ENCODE measurements at regions not wholly inside any gene's neighbourhood (a gene's known extent, or its start where the extent isn't known, plus 50 kb on each side); places are given as distances from the start of the nearest gene placed in this dataset.

- no peaks in the 10 kb centered on the region for H4K20me1 ChIP-seq (replicated peaks; ENCODE audit: control insufficient read depth, extremely low read depth, insufficient read depth, low read length)
- no peaks in the 10 kb centered on the region for H3K4me1 ChIP-seq (ENCODE audit: control insufficient read depth, extremely low read depth, insufficient read depth, low read length)
- no peak overlapping the region for H3K27ac ChIP-seq (ENCODE audit: insufficient read depth, low read depth, low read length)
- no peak for FAIRE-seq
- no peaks in the 10 kb centered on the region for H3K27me3 ChIP-seq (ENCODE audit: control insufficient read depth in 2 of 2, insufficient read depth in 2 of 2, low read length in 2 of 2)
- no peak overlapping the region for H2AFZ ChIP-seq (ENCODE audit: low read depth, low read length)
- H3K4me3 ChIP-seq (replicated peaks in 1 of 3; ENCODE audit: insufficient read depth in 1 of 3, low read depth in 1 of 3, low read length in 3 of 3) = no peak overlapping the region
- no peak overlapping the region for H3K4me2 ChIP-seq (ENCODE audit: insufficient read depth, low read length)
- no peak for DNase-seq (ENCODE audit: low read depth, low spot score)
- ChIA-PET CTCF (no interaction called here), POLR2A (no interaction called here)
- H3K79me2 ChIP-seq (ENCODE audit: control insufficient read depth, insufficient read depth, low read length) = no peaks in the 10 kb centered on the region
- no peaks in the 10 kb centered on the region for H3K36me3 ChIP-seq (ENCODE audit: control insufficient read depth in 2 of 2, extremely low read depth in 1 of 2, insufficient read depth in 2 of 2, low read length in 2 of 2)
- intact Hi-C loops (cut with micrococcal nuclease) = no loop called here
- no peak overlapping the region for H3K9ac ChIP-seq (replicated peaks; ENCODE audit: extremely low read depth, insufficient read depth, low read length)
- dilution Hi-C loops (cut with MboI; ENCODE audit: extremely low pct_ligation_motif_present, low sequenced_read_pairs) = no loop called here
- H3K9me3 ChIP-seq (replicated peaks; ENCODE audit: control insufficient read depth, insufficient read depth, low read length) = no peaks in the 10 kb centered on the region
- BruUV-seq (replicated peaks) = no TSS peak
- TF ChIP-seq EZH2 (IDR thresholded peaks at IDR 0.05; ENCODE audit: borderline replicate concordance, low read depth, low read length, severe bottlenecking) (no peak), GATA2 (IDR thresholded peaks at IDR 0.05; ENCODE audit: insufficient read depth, insufficient read length, low read depth, low read length) (no peak), POLR2A (IDR thresholded peaks at IDR 0.05; ENCODE audit: low read depth, low read length) (no peak), MYC (IDR thresholded peaks at IDR 0.05; ENCODE audit: low read depth, low read length) (no peak), FOS (IDR thresholded peaks at IDR 0.05; ENCODE audit: borderline replicate concordance, insufficient read depth, low read length) (no peak), JUN (IDR thresholded peaks at IDR 0.05; ENCODE audit: borderline replicate concordance, insufficient read depth, insufficient read length, low read depth) (no peak), CTCF (IDR thresholded peaks at IDR 0.05; ENCODE audit: extremely low read depth in 1 of 2, insufficient read depth in 1 of 2, low read depth in 1 of 2, low read length in 2 of 2) (no peak), POLR2AphosphoS5 (IDR thresholded peaks at IDR 0.05; ENCODE audit: insufficient read depth, low read depth, low read length) (no peak)
- TF ChIP-seq, protein P1, sequence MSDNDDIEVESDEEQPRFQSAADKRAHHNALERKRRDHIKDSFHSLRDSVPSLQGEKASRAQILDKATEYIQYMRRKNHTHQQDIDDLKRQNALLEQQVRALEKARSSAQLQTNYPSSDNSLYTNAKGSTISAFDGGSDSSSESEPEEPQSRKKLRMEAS (IDR thresholded peaks at IDR 0.05; ENCODE audit: insufficient read depth, insufficient read length) = no peak
- no peaks in the 10 kb centered on the region for H3K9me1 ChIP-seq (replicated peaks; ENCODE audit: control insufficient read depth, extremely low read depth, insufficient read depth, low read length)
Measured at GRCh38 chr14:86640288-86640687, 1110.3 kb downstream of the FLRT2 start.
